Esophagus squamous epithelium (tissue), 5 donors: ENCODE measurements at regions not wholly inside any gene's neighbourhood (a gene's known extent, or its start where the extent isn't known, plus 50 kb on each side); places are given as distances from the start of the nearest gene placed in this dataset.

Experiments used
- DNase-seq: peaks from one replicate; lab custom pipeline; 2025; lab: John Stamatoyannopoulos, UW
- H3K27ac ChIP-seq, 4 donors: fragments of 200-600 bp; sonication (generic); one replicate each; pipeline ENCODE4 v1.5.1; 2016 to 2019; ENCODE audit warnings: mild to moderate bottlenecking in 1 of 4
- H3K27me3 ChIP-seq, 4 donors: fragments of 200-600 bp; sonication (generic); 1 replicate in 3 of 4; 2 replicates in 1 of 4; pipeline versions ENCODE4 v1.5.1 to v1.6.0; 2017 to 2021; ENCODE audit warnings: antibody characterized with exemption in 1 of 4
- H3K36me3 ChIP-seq, 3 donors: fragments of 200-600 bp; sonication (generic); one replicate each; pipeline ENCODE4 v1.5.1; 2016 to 2019
- H3K4me1 ChIP-seq, 3 donors: fragments of 200-600 bp; sonication (generic); one replicate each; pipeline ENCODE4 v1.5.1; 2017 to 2019
- H3K4me3 ChIP-seq, 4 donors: fragments of 200-600 bp; sonication (generic); 1 replicate in 3 of 4; 2 replicates in 1 of 4; pipeline ENCODE4 v1.5.1; 2016 to 2019; ENCODE audit warnings: mild to moderate bottlenecking in 2 of 4, moderate library complexity in 1 of 4
- H3K9me3 ChIP-seq, 3 donors: fragments of 200-600 bp; sonication (generic); one replicate each; pipeline ENCODE4 v1.5.1; 2016 to 2019
- POLR2A ChIP-seq, 4 donors: fragments of 450-650 bp; IDR thresholded peaks; one replicate each; pipeline ENCODE4 v1.6.1; 2017; ENCODE audit warnings: antibody characterized with exemption in 4 of 4, mild to moderate bottlenecking in 4 of 4, moderate library complexity in 3 of 4
- WGBS, 2 donors: methylation state at CpG; one replicate each; pipeline ENCODE4 v1.1.5; 2018; 5-methylcytosine and 5-hydroxymethylcytosine counted together
- intact Hi-C: fragments of 100-400 bp; cut with DNase I; formaldehyde crosslinking; loops from one replicate; pipeline ENCODE4 v1.15.0; 2022
- TF ChIP-seq, protein P1 (sequence below), 6 experiments: fragments of 450-650 bp in 4 of 6; fragments of 200-600 bp in 2 of 6; sonication (generic) in 2 of 6; IDR thresholded peaks; one replicate each; pipeline ENCODE4 v1.5.1; 2016 to 2019; ENCODE audit warnings: antibody characterized with exemption in 6 of 6, mild to moderate bottlenecking in 4 of 6, moderate library complexity in 4 of 6
- donor health status: DM: yes; HTN: yes; CAD: no.

DNA sequence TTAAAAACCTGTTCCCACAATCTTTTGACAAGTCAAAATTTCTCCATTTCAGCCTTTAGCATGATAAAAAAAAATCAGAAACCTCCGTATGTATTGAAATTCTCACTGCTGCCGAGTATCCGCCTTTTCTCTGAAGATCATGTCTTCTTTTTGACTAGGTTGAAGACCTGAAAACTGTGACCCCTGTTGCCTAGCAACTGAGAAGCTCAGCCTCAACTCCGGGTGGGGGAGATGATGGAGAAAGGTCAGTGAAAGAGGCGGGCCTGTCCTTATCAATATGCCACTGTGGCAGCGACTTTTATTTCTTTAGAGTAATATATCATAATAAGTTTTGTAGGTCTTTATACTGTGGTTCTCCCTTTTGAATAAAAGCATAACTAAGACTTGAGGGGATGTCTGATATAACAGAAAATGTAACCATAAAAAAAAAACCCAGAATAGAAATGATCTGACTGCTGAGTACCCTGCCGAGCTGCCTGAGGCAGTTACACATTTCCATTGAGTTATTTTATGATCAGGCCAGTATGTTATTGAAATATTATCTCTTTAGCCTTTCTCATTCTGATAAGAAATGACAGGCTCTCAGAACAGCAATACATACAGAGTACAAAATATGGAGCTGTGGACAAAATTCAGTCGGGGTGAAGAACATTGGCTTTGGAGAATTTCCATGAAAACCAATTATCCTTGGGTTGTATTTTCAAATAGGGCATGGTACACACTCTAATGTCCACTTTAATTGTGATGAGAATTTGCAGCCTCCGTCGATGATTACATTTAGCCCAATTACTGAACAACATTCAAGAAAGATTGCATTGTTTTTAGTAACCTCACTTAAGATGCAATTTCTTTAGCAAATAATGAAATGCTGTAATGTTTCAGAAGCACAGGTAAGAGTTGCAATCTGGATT is 136.7 kb upstream of the EEF1E1 start:
- peaks cover 0 to 14% (median 0%) of the 10 kb centered on the region in 4 donors for H3K27me3 ChIP-seq
- no peaks in the 10 kb centered on the region for H3K4me1 ChIP-seq
- intact Hi-C loops, result no loop called here
- WGBS, 2 donors, result 53 to 61% methylated on average over 10 of the region's 10 CpGs
- H3K9me3 ChIP-seq, result no peaks in the 10 kb centered on the region
- no peak overlapping the region for H3K27ac ChIP-seq
- H3K4me3 ChIP-seq, result no peak overlapping the region
- no peak for DNase-seq
- TF ChIP-seq POLR2A (IDR thresholded peaks at IDR 0.05), result no peak
- TF ChIP-seq, protein P1, sequence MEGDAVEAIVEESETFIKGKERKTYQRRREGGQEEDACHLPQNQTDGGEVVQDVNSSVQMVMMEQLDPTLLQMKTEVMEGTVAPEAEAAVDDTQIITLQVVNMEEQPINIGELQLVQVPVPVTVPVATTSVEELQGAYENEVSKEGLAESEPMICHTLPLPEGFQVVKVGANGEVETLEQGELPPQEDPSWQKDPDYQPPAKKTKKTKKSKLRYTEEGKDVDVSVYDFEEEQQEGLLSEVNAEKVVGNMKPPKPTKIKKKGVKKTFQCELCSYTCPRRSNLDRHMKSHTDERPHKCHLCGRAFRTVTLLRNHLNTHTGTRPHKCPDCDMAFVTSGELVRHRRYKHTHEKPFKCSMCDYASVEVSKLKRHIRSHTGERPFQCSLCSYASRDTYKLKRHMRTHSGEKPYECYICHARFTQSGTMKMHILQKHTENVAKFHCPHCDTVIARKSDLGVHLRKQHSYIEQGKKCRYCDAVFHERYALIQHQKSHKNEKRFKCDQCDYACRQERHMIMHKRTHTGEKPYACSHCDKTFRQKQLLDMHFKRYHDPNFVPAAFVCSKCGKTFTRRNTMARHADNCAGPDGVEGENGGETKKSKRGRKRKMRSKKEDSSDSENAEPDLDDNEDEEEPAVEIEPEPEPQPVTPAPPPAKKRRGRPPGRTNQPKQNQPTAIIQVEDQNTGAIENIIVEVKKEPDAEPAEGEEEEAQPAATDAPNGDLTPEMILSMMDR (IDR thresholded peaks at IDR 0.05), result no peak
- H3K36me3 ChIP-seq, result no peaks in the 10 kb centered on the region

DNA sequence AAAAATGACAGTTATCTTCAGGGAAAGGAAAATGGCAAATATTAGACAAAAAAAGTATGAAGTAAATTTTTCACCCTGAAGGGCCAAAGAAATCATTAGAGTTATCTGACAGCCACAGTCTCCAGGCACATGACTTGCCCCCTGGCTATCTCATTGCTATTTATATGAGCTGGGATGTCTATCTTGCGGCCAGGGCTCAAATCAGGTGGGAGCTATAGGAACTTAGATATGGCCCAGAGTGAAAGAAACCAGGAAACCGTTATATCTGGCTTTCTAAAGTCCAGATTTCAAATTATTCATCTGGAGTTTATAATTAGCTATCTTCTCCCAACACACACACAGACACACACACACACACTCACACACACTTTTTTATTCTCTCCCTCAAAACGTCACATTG is 135.3 kb upstream of the EEF1E1 start:
- WGBS, 2 donors, result 60 to 63% methylated on average over 3 of the region's 3 CpGs
- no peak for DNase-seq
- Histone ChIP-seq H3K4me3 (no peak overlapping the region), H3K9me3 (no peaks in the 10 kb centered on the region), H3K27ac (no peak overlapping the region), H3K4me1 (no peaks in the 10 kb centered on the region), H3K27me3 (peaks cover 0 to 10% (median 0%) of the 10 kb centered on the region in 4 donors), H3K36me3 (no peaks in the 10 kb centered on the region)
- TF ChIP-seq, protein P1 (IDR thresholded peaks at IDR 0.05), result no peak
- no peak for TF ChIP-seq POLR2A (IDR thresholded peaks at IDR 0.05)
- intact Hi-C loops, result no loop called here

DNA sequence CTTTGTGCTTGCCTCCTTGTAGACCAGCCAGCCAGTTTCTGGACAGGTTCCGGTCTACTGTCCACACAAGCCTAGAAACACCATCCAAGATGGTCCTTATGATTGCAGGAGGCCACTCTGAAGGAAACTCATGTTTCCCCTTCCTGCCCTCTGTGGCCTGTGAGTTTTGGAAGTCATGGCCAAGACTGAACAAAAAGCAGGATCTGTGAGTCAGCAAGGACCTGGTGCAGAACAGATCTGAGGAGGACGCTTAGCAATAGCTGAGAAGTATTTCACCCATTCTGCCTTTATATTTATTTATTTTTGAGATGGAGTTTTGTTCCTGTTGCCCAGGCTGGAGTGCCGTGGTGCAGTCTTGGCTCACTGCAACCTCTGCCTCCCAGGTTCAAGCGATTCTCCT is 134.6 kb upstream of the EEF1E1 start:
- intact Hi-C loops, result no loop called here
- Histone ChIP-seq H3K27me3 (peaks cover 0 to 10% (median 0%) of the 10 kb centered on the region in 4 donors), H3K27ac (no peak overlapping the region), H3K4me3 (no peak overlapping the region), H3K9me3 (no peaks in the 10 kb centered on the region), H3K4me1 (no peaks in the 10 kb centered on the region), H3K36me3 (no peaks in the 10 kb centered on the region)
- 56 to 78% methylated on average over 4 of the region's 4 CpGs for WGBS, 2 donors
- DNase-seq, result no peak
- no peak for TF ChIP-seq POLR2A (IDR thresholded peaks at IDR 0.05)
- TF ChIP-seq, protein P1 (IDR thresholded peaks at IDR 0.05), result no peak

DNA sequence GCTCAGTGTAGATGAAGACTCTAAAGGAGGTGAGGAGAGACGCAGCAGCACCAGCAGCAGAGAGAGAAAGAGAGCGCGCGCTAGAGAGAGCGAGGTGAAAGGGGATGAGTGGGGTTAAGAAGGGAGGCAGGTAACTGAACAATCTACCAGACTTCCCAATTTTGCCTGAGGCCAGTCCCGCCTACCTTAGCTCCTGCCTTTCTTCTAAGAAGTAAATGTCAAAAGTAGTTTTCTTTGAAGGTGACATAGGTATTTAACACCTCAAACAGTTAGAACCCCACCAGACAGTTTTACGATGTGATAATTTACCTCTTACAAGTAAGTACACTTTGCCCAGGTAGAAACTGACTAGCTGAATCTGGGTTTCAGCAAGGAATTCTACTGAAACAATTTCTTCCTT is 132.0 kb upstream of the EEF1E1 start:
- H3K27ac ChIP-seq, result no peak overlapping the region
- H3K4me3 ChIP-seq, result no peak overlapping the region
- no peaks in the 10 kb centered on the region for H3K36me3 ChIP-seq
- H3K27me3 ChIP-seq, result peaks cover 0 to 14% (median 0%) of the 10 kb centered on the region in 4 donors
- DNase-seq, result no peak
- no peak for TF ChIP-seq POLR2A (IDR thresholded peaks at IDR 0.05)
- TF ChIP-seq, protein P1 (IDR thresholded peaks at IDR 0.05), result no peak
- H3K4me1 ChIP-seq, result peaks cover 0 to 8% (median 0%) of the 10 kb centered on the region in 3 donors
- intact Hi-C loops, result no loop called here
- WGBS, 2 donors, result 80 to 81% methylated on average over 7 of the region's 7 CpGs
- H3K9me3 ChIP-seq, result no peaks in the 10 kb centered on the region

DNA sequence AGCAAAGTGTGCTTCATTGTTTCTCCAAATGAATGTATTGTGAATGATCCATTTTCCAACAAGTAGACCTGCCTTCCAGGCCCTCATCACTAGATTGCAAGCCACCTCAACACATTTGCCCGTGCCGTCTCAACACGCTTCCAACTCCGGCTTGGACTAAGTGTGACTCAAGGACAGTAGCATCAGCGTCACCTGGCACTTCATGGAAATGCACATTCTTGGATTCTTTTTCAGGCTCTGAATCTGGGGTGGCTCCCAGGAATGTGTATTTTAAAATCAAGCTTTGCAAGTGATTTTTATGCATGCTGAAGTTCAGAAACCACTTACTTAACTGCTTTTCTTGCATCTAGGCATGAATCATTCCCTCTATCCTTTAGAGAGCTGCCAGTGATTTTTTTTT is 129.6 kb upstream of the EEF1E1 start:
- Histone ChIP-seq H3K9me3 (no peaks in the 10 kb centered on the region), H3K27ac (no peak overlapping the region), H3K4me3 (no peak overlapping the region), H3K36me3 (no peaks in the 10 kb centered on the region), H3K4me1 (peaks cover 0 to 11% (median 0%) of the 10 kb centered on the region in 3 donors), H3K27me3 (peaks cover 0 to 6% (median 0%) of the 10 kb centered on the region in 4 donors)
- no peak for DNase-seq
- 72 to 76% methylated on average over 5 of the region's 5 CpGs for WGBS, 2 donors
- intact Hi-C loops, result no loop called here
- TF ChIP-seq POLR2A (IDR thresholded peaks at IDR 0.05), result no peak
- TF ChIP-seq, protein P1 (IDR thresholded peaks at IDR 0.05), result no peak
